ENCODE measurements at regions not wholly inside any gene's neighbourhood (a gene's known extent, or its start where the extent isn't known, plus 50 kb on each side); places are given as distances from the start of the nearest gene placed in this dataset.

GRCh38 chr14:97713023-97713422 is 915.8 kb downstream of the VRK1 start:
- peaks cover 7% of the 10 kb centered on the region for H3K36me3 Mint-ChIP-seq (ENCODE audit: low read depth)
- H3K4me3 Mint-ChIP-seq = no peak overlapping the region
- no peak overlapping the region for H3K27ac Mint-ChIP-seq
- H3K9me3 Mint-ChIP-seq = peaks cover 3% of the 10 kb centered on the region
- H3K4me1 Mint-ChIP-seq (ENCODE audit: low read depth) = peaks cover 27% of the 10 kb centered on the region
- no peaks in the 10 kb centered on the region for H3K27me3 Mint-ChIP-seq (ENCODE audit: low read depth)

- Mint-ChIP-seq H3K9me3 (peaks cover 8% of the 10 kb centered on the region), H3K4me1 (ENCODE audit: low read depth) (peaks cover 28% of the 10 kb centered on the region), H3K27ac (peak overlapping the region; percentile 1), H3K4me3 (no peak overlapping the region), H3K27me3 (ENCODE audit: low read depth) (no peaks in the 10 kb centered on the region), H3K36me3 (ENCODE audit: low read depth) (peaks cover 9% of the 10 kb centered on the region)
These were observed 921.8 kb downstream of the VRK1 start for GRCh38 chr14:97718886-97719442.

GRCh38 chr14:97719931-97720330 is 922.7 kb downstream of the VRK1 start:
- Mint-ChIP-seq H3K9me3 (peaks cover 8% of the 10 kb centered on the region), H3K27me3 (ENCODE audit: low read depth) (no peaks in the 10 kb centered on the region), H3K36me3 (ENCODE audit: low read depth) (peaks cover 9% of the 10 kb centered on the region), H3K4me1 (ENCODE audit: low read depth) (peaks cover 37% of the 10 kb centered on the region), H3K27ac (no peak overlapping the region), H3K4me3 (no peak overlapping the region)

GRCh38 chr14:97723351-97723750 is 926.2 kb downstream of the VRK1 start:
- Mint-ChIP-seq H3K4me3 (no peak overlapping the region), H3K4me1 (ENCODE audit: low read depth) (peaks cover 54% of the 10 kb centered on the region), H3K9me3 (peaks cover 5% of the 10 kb centered on the region), H3K27ac (peak overlapping the region; percentile 70), H3K27me3 (ENCODE audit: low read depth) (no peaks in the 10 kb centered on the region), H3K36me3 (ENCODE audit: low read depth) (peaks cover 9% of the 10 kb centered on the region)

GRCh38 chr14:97723819-97724218 is 926.6 kb downstream of the VRK1 start:
- H3K4me1 Mint-ChIP-seq (ENCODE audit: low read depth) = peaks cover 50% of the 10 kb centered on the region

GRCh38 chr14:97724265-97724731 is 927.1 kb downstream of the VRK1 start:
- Mint-ChIP-seq H3K27ac (peak overlapping the region; percentile 97), H3K4me3 (peak overlapping the region; percentile 78), H3K36me3 (ENCODE audit: low read depth) (peaks cover 9% of the 10 kb centered on the region), H3K27me3 (ENCODE audit: low read depth) (no peaks in the 10 kb centered on the region), H3K9me3 (peaks cover 6% of the 10 kb centered on the region), H3K4me1 (ENCODE audit: low read depth) (peaks cover 48% of the 10 kb centered on the region)

More at GRCh38 chr14:97723819-97724218, 926.6 kb downstream of the VRK1 start:
- Mint-ChIP-seq H3K27ac (peak overlapping the region; percentile 97), H3K4me3 (peak overlapping the region; percentile 78), H3K27me3 (ENCODE audit: low read depth) (no peaks in the 10 kb centered on the region), H3K36me3 (ENCODE audit: low read depth) (peaks cover 9% of the 10 kb centered on the region), H3K9me3 (peaks cover 5% of the 10 kb centered on the region)

GRCh38 chr14:97726676-97727075 is 929.5 kb downstream of the VRK1 start:
- H3K4me3 Mint-ChIP-seq = no peak overlapping the region
- H3K27me3 Mint-ChIP-seq (ENCODE audit: low read depth) = no peaks in the 10 kb centered on the region
- H3K27ac Mint-ChIP-seq = peak overlapping the region; percentile 10
- peaks cover 44% of the 10 kb centered on the region for H3K4me1 Mint-ChIP-seq (ENCODE audit: low read depth)
- peaks cover 4% of the 10 kb centered on the region for H3K9me3 Mint-ChIP-seq
- peaks cover 7% of the 10 kb centered on the region for H3K36me3 Mint-ChIP-seq (ENCODE audit: low read depth)

GRCh38 chr14:97730706-97731105 is 933.5 kb downstream of the VRK1 start:
- H3K36me3 Mint-ChIP-seq (ENCODE audit: low read depth) = peaks cover 4% of the 10 kb centered on the region
- H3K27ac Mint-ChIP-seq = no peak overlapping the region
- peaks cover 4% of the 10 kb centered on the region for H3K9me3 Mint-ChIP-seq
- peaks cover 18% of the 10 kb centered on the region for H3K4me1 Mint-ChIP-seq (ENCODE audit: low read depth)
- no peaks in the 10 kb centered on the region for H3K27me3 Mint-ChIP-seq (ENCODE audit: low read depth)
- H3K4me3 Mint-ChIP-seq = no peak overlapping the region

GRCh38 chr14:97731800-97732199 is 934.6 kb downstream of the VRK1 start:
- peaks cover 9% of the 10 kb centered on the region for H3K4me1 Mint-ChIP-seq (ENCODE audit: low read depth)

GRCh38 chr14:97747316-97747715 is 950.1 kb downstream of the VRK1 start:
- Mint-ChIP-seq H3K27ac (no peak overlapping the region), H3K4me1 (ENCODE audit: low read depth) (no peaks in the 10 kb centered on the region), H3K4me3 (no peak overlapping the region), H3K36me3 (ENCODE audit: low read depth) (no peaks in the 10 kb centered on the region), H3K27me3 (ENCODE audit: low read depth) (peaks cover 8% of the 10 kb centered on the region), H3K9me3 (peaks cover 7% of the 10 kb centered on the region)

More at GRCh38 chr14:97731800-97732199, 934.6 kb downstream of the VRK1 start:
- Mint-ChIP-seq H3K27ac (no peak overlapping the region), H3K36me3 (ENCODE audit: low read depth) (peaks cover 4% of the 10 kb centered on the region), H3K27me3 (ENCODE audit: low read depth) (no peaks in the 10 kb centered on the region), H3K9me3 (peaks cover 4% of the 10 kb centered on the region), H3K4me3 (no peak overlapping the region)

- peaks cover 8% of the 10 kb centered on the region for H3K27me3 Mint-ChIP-seq (ENCODE audit: low read depth)
- H3K4me1 Mint-ChIP-seq (ENCODE audit: low read depth) = no peaks in the 10 kb centered on the region
- H3K4me3 Mint-ChIP-seq = no peak overlapping the region
- peaks cover 7% of the 10 kb centered on the region for H3K9me3 Mint-ChIP-seq
- H3K27ac Mint-ChIP-seq = no peak overlapping the region
- H3K36me3 Mint-ChIP-seq (ENCODE audit: low read depth) = no peaks in the 10 kb centered on the region
These were observed 951.4 kb downstream of the VRK1 start for GRCh38 chr14:97748616-97749015.

- H3K27ac Mint-ChIP-seq = no peak overlapping the region
- H3K27me3 Mint-ChIP-seq (ENCODE audit: low read depth) = peaks cover 4% of the 10 kb centered on the region
- no peaks in the 10 kb centered on the region for H3K9me3 Mint-ChIP-seq
- no peaks in the 10 kb centered on the region for H3K36me3 Mint-ChIP-seq (ENCODE audit: low read depth)
- no peak overlapping the region for H3K4me3 Mint-ChIP-seq
- peaks cover 3% of the 10 kb centered on the region for H3K4me1 Mint-ChIP-seq (ENCODE audit: low read depth)
These were observed 960.3 kb downstream of the VRK1 start for GRCh38 chr14:97757491-97757890.

GRCh38 chr14:97760050-97760449 is 962.9 kb downstream of the VRK1 start:
- H3K4me3 Mint-ChIP-seq = no peak overlapping the region
- peaks cover 9% of the 10 kb centered on the region for H3K4me1 Mint-ChIP-seq (ENCODE audit: low read depth)
- H3K36me3 Mint-ChIP-seq (ENCODE audit: low read depth) = no peaks in the 10 kb centered on the region
- no peaks in the 10 kb centered on the region for H3K27me3 Mint-ChIP-seq (ENCODE audit: low read depth)
- peaks cover 4% of the 10 kb centered on the region for H3K9me3 Mint-ChIP-seq
- no peak overlapping the region for H3K27ac Mint-ChIP-seq

GRCh38 chr14:97762386-97762785 is 965.2 kb downstream of the VRK1 start:
- Mint-ChIP-seq H3K27ac (no peak overlapping the region), H3K9me3 (peaks cover 4% of the 10 kb centered on the region), H3K4me1 (ENCODE audit: low read depth) (peaks cover 9% of the 10 kb centered on the region), H3K36me3 (ENCODE audit: low read depth) (no peaks in the 10 kb centered on the region), H3K4me3 (no peak overlapping the region), H3K27me3 (ENCODE audit: low read depth) (no peaks in the 10 kb centered on the region)

GRCh38 chr14:97771340-97772045 is 974.3 kb downstream of the VRK1 start:
- H3K4me1 Mint-ChIP-seq (ENCODE audit: low read depth) = no peaks in the 10 kb centered on the region
- H3K4me3 Mint-ChIP-seq = no peak overlapping the region
- no peak overlapping the region for H3K27ac Mint-ChIP-seq
- H3K9me3 Mint-ChIP-seq = peaks cover 10% of the 10 kb centered on the region
- no peaks in the 10 kb centered on the region for H3K36me3 Mint-ChIP-seq (ENCODE audit: low read depth)
- no peaks in the 10 kb centered on the region for H3K27me3 Mint-ChIP-seq (ENCODE audit: low read depth)

Measured in T-helper 1 cell treated with Interleukin-12 subunit alpha and Interleukin-12 subunit beta and Interleukin-4 antibody, amounts not matched to agents 30 μg/mL and 1 μg/mL, for 36 hours (primary cell).